SK-N-SH treated with all-trans-retinoic acid at 6 μM for 48 hours (cell line): ENCODE measurements at regions not wholly inside any gene's neighbourhood (a gene's known extent, or its start where the extent isn't known, plus 50 kb on each side); places are given as distances from the start of the nearest gene placed in this dataset.

ENCODE experiments used
- ARNTL ChIP-seq: fragments of 450-650 bp; formaldehyde crosslinking; IDR thresholded peaks from 2 replicates; pipeline ENCODE4 v1.5.0; 2020; ENCODE audit warnings: low read depth, mild to moderate bottlenecking, moderate library complexity, borderline replicate concordance
- BACH2 ChIP-seq: fragments of 250-450 bp; sonication (Bioruptor Pico); IDR thresholded peaks from 2 replicates; pipeline ENCODE4 v1.9.0; 2021; ENCODE audit warnings: mild to moderate bottlenecking, borderline replicate concordance
- CREB5 ChIP-seq: fragments of 250-450 bp; sonication (Bioruptor Pico); IDR thresholded peaks from 2 replicates; pipeline ENCODE4 v1.5.1; 2020; ENCODE audit warnings: low read depth, mild to moderate bottlenecking, moderate library complexity
- CSDC2 ChIP-seq: fragments of 250-450 bp; sonication (Bioruptor Pico); IDR thresholded peaks from 2 replicates; pipeline ENCODE4 v1.5.0; 2020; ENCODE audit warnings: mild to moderate bottlenecking, moderate library complexity
- POU6F1 ChIP-seq: fragments of 250-450 bp; sonication (Bioruptor Pico); IDR thresholded peaks from 2 replicates; pipeline ENCODE4 v1.8.0; 2021; ENCODE audit warnings: low read depth, mild to moderate bottlenecking, moderate library complexity, borderline replicate concordance
- PPARA ChIP-seq: fragments of 250-450 bp; sonication (Bioruptor Pico); IDR thresholded peaks from 2 replicates; pipeline ENCODE4 v1.5.0; 2020; ENCODE audit warnings: mild to moderate bottlenecking, borderline replicate concordance
- RARB ChIP-seq: fragments of 250-450 bp; sonication (Bioruptor Pico); IDR thresholded peaks from 2 replicates; pipeline ENCODE4 v1.8.0; 2021; ENCODE audit warnings: mild to moderate bottlenecking, moderate library complexity
- SNAI2 ChIP-seq: fragments of 250-450 bp; sonication (Bioruptor Pico); IDR thresholded peaks from 2 replicates; pipeline ENCODE4 v1.5.0; 2020; ENCODE audit warnings: mild to moderate bottlenecking, moderate library complexity
- ZFP30 ChIP-seq: fragments of 450-650 bp; formaldehyde crosslinking; IDR thresholded peaks from 2 replicates; pipeline ENCODE4 v1.5.0; 2022; ENCODE audit warnings: mild to moderate bottlenecking, moderate library complexity
- ZNF565 ChIP-seq: fragments of 450-650 bp; formaldehyde crosslinking; conservative IDR thresholded peaks from 2 replicates; pipeline ENCODE4 v1.5.0; 2020; ENCODE audit warnings: low read depth, mild to moderate bottlenecking, moderate library complexity

GRCh38 chr1:5603353-5604104 is 388.7 kb downstream of the NPHP4 start:
- TF ChIP-seq ARNTL (CRISPR knock-in tag) (no peak), RARB (CRISPR knock-in tag) (no peak), BACH2 (CRISPR knock-in tag) (no peak), ZNF565 (CRISPR knock-in tag) (no peak), ZFP30 (no peak), CSDC2 (CRISPR knock-in tag) (no peak), POU6F1 (CRISPR knock-in tag) (no peak), SNAI2 (CRISPR knock-in tag) (no peak), PPARA (CRISPR knock-in tag) (no peak), CREB5 (CRISPR knock-in tag) (no peak)
